8988T (cell line): ENCODE measurements at regions not wholly inside any gene's neighbourhood (a gene's known extent, or its start where the extent isn't known, plus 50 kb on each side); places are given as distances from the start of the nearest gene placed in this dataset.
"Not testable (repeated sequence)": the region's sequence is repeated elsewhere in the genome, so short reads cannot be mapped to it uniquely, and the experiment has no call there.

ENCODE experiments used
- DNase-seq: peaks from one replicate; pipeline ENCODE4 v3.0.0; 2011

DNA sequence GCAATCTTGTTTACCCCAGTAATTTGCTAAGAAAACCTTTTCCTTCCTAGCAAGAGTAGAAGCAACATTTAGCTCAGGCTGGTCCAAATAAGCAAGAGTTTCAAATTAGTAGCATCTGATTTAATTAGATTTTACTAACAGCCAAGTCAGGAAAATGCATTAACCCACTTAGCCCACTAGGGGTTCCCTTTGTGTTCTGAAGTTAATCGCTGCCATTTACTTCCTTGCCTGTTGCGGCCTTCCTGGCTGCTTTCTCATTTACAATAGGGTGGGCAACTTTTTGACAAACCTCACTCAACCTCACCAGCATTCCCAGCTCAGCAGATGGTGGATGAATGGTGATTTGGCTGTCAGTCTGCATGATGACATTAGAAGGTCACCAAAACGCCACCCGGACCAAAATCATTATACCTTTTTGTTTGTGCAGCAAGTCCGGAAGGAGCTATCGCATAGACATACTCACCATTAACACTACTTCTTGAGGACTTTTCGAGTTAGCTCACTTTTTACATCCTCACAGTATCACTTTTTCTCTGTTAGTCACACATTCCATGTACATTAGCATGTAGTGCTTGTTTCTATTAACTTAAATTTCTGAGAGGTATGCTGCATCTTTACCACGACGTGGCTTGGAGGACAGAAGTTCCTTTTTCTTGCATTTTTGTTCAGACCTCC lies 101.5 kb upstream of the SETBP1 start:
- no peak for DNase-seq

DNA sequence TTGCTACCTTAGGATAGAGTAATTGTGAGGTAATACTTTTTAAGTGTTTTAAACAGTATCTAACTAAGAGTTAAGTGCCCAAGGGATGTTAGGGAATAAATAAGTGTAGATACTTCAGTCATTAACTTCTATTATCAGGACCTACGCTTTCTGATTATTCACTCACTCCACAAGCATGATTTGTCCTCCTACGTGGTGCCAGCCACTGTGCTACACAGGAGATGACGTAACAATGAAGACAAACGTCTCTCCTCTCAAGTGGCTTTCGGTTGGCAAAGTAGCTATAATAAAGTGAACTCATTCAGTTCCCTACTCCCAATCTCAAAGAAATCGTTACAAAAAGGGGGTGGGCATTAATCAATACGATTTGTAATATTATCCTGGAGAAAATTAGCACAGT lies 100.9 kb upstream of the SETBP1 start:
- no peak for DNase-seq

DNA sequence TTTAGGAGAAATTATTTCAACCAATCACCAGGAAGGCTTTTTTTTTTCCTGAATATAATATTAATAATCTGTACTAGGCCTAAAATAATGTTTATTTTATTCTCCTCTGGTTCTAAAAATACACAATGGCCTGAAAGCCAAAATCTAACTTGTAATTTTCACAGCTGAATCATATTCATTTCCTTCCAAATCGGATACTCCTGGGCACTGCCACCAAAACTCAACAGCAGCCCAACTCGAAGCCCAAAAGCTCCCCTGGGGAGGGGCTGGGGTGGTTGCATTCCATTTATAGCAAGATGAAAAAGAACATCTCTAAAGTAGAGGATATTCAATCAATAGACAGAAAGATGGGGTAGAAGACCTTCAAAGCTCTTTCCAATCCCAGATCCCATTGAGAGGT lies 100.5 kb upstream of the SETBP1 start:
- DNase-seq = no peak

DNA sequence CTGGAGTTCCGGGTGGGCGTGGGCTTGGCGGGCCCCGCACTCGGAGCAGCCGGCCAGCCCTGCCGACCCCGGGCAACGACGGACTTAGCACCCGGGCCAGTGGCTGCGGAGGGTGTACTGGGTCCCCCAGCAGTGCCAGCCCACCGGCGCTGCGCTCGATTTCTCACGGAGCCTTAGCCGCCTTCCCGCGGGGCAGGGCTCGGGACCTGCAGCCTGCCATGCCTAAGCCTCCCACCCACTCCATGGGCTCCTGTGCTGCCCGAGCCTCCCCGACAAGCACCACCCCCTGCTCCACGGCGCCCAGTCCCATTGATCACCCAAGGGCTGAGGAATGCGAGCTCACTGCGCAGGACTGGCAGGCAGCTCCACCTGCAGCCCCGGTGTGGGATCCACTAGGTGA lies 99.9 kb upstream of the SETBP1 start:
- not testable (repeated sequence) for DNase-seq

DNA sequence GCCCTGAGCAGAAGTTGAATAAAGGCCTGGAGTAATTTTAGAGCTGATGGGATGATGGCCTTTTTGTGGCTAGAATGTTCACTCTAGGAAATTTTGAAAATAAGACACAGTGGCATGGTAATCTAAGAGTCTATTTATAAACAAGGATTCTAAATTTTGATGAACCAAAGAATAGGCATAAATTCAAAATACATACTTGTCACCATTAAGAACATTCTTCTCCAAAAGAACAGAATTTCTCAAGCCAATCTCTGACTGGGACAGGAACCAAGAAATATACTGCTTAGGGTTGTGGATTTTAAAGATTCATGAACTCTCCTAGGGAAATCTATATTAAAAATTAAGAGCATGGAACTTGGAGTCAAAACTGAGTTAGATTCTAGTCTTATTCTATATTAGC lies 98.2 kb upstream of the SETBP1 start:
- no peak for DNase-seq

DNA sequence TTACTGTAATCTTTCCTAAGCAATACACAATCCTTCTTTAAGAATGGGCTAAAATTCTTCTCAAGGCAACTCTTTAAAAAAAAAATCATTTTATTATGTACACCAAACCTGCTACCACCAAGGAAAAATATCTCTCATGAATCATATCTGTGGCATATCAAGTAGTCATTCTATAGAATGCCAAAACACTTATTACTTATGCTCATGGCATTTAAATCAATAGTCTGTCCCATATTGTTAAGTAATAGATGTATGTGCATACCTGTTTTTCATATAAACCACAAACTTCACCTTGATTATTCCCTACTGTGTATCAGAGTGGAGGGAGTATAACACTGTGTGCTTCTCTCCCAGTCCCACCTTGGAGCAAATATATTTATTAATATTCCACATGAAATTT lies 95.8 kb upstream of the SETBP1 start:
- DNase-seq = no peak

DNA sequence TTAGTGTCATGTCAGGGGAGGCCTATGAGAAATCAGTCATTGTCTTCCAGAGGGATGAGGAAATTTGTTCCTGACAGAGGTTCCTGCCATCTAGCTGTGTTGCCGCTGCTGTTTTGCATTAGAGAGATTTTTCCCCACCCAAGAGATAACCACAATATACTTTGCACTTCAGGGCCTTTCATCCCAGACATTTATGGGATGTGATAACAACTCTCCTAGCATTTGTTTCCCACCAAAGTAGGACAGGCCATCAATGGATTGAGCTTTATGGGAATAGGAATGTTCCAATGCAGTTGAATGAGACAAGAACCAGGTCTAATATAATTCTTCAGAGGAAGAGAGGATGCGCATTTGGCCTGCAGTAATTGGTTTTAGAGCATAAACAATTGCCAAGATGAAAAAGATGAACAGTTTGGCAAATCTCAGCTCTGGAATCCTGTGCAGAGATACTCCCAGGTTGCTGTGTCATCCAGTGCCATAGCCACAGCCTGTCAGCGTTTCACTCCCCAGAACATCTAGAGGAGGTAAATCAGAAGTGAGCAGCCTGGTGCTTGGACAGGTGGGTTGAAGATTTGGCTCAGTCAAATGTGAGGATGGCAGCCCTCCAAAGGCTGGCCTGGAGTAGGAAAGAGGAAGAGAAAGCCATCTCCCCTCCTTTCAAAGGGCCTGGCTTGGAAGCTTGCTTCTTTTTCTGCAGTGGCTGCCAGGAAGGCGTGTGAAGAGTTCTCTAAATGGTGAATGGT lies 93.7 kb upstream of the SETBP1 start:
- no peak for DNase-seq

DNA sequence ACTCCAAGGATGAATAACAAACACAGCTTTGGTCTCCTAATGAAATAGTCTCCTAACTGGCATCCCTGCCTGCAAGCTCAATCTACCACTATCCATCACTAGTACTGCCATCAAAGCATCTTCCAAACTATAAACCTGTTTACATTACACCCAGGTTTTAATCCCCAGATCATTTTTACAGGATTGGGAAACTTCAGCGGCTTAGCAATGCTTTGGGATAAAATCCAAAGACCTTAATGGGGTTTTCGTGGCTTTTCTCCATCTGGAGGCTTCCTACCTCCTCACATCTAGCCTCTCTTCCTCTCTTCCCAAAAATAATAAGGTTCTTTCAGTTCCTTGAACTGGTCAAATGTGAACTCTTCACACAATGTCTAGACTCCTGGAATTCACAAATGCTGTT lies 92.2 kb upstream of the SETBP1 start:
- DNase-seq = no peak

DNA sequence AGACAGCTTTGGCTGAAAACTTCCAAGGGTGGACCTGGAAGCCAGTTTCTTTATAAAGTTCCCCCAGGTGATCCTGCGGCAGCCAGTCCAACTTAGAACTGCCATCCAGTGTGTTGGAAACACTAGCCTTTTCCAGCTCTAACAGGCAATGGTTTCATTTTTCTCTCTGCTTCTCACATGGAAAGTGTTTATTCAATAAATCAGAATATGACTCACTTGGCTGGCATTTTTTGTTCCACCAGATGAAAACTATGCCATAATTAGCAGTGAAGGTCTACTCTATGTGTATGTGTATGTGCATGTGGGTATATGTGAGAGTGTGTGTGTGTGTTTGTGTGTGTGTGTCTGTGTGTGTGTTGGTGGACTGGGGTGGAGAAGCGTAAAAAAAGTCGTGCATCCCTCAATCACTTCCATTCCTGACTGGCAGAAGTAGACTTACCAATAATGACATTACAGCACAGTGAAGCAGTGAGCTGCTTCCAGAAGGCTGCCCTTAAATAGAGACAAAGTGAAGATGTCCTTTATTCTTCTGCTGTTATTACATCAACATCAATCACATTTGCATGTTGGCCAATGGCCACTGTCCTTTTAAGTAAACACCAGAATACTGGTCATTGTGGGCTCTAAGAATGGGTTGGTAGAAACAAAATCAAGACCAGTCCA lies 90.9 kb upstream of the SETBP1 start:
- no peak for DNase-seq

DNA sequence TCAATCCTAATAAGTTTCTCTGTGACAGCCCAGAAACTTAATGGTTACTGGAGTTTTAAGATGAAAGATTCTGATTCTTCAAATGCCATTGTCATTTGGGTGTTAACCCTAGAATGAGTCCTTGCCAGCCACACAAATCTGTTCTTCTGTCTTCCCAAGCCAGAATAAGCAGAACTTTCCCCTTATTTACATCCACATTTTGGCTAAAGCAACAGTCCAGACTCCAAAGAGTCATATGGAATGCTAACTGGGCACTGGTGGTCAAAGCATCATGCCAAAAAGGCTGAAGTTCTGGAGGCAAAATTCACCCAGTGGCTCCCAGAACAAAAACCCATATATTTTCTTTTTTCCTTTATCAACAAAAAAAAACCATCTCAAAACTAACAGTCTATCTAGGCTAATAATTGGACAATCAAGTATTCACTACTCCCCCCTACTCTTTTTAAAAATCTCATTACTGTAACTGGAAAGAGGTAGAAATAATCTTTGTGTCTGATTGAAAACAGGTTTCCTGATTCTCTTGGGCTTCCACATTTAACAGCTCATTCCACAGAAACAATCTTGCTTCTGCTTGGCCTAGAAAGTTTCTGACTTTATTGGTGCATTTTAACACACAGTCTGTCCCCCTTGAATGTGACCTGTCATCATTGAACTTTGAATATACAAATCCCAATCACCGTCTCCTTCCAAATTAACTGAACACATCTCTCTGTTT lies 89.6 kb upstream of the SETBP1 start:
- DNase-seq = no peak

DNA sequence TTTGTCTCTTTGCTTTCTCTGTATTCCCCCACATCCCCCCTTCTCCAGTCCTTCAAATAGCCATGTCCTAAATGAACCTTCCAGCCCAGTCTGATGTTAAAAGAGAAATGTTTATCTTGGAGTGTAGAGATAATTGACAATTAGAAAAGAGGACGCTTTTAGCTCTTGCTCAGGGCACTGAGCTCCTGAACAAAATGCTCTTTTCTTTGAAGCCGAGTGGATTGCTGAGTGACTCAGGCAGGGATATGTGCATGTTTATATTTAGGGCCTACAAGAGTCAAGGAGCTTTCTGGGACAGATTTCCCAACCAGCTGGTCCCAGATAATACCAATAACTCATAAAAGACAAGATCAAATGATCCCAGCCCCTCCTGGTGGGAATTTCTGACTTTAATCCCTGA lies 88.0 kb upstream of the SETBP1 start:
- DNase-seq = no peak

DNA sequence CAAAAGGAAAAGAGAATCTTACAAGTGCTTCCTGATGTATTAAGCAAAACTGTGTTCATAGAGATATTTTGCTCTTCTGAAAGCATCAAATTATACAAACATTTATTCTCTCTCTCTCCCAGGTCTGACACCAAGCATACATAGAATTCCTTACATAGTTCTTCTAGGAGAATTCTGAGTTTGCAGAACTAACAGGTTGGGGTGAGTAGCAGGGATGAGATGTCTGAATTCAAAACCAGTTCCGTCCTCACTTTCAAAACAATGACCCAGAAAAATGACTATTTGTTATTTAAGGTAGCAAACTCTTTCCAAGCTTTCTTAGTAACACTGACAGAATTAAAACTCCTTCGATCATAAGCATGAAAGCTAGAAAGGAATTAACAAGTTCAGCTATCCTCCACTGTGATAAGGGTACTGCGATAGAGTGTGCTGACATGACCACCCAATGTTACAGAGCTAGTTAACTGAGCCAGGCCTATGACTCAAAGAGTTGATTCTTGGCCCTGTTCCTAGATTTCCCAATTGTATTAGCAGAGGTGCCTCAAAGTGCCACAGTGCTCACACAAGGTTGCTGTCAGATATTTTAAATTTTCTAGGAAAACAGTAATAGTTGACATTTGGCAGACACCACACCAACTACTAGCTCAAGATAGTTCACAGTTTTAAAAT lies 85.8 kb upstream of the SETBP1 start:
- no peak for DNase-seq

DNA sequence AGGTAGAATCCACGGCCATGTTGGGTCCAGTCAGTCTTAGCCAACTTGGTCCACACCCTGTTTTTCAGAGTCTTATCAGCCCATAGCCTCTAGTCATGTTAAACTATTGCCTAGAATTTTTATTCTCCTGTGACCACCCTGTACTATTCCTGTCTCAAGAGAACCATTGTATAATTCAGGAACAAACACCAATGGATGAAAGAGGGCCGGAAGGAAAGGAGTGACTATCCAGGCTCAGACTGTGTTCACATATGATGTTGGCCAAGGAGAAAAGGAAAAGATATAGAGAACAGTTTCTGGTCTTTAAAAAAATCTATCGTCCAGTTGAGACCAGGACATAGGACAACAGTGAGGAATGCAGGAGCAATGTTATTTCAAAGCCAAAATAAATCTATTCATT lies 82.9 kb upstream of the SETBP1 start:
- DNase-seq = no peak

DNA sequence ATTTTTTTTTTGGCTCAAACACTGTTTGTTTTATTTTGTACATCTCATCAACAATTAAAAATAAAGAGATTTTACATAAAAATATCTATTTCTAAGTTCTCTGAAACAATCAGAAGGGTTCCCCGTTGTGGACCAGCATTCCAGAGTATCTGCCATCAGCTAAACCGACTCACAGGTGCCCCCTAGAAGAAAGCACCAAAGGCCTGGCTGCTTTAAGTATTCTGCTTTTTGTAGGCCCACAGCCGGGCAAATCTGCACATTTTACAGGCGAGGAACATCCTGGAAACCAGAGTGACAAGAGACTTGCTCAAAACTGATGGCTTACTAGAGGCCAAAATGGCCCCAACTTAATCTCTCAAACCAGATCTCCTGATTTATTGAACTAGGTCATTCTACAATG lies 82.2 kb upstream of the SETBP1 start:
- DNase-seq = no peak

DNA sequence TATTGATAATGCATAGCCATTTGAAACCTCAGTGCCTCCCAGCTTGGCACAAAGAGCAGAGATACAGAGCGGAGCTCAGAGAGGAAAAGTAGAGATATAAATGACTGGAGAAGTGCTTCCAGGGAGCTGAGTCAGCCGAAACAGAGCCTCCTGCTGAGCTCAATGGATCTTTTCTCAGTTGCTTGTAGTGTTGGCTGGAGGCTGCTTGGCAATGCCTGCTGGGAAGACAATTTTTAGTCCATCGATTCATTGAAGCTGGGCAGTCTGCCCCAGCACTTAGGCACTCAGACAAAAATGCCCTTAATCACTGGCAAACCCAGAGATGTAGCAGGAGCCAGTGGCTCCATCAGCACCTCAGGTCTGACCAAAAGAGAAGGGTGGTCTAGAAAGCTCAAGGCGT lies 81.3 kb upstream of the SETBP1 start:
- DNase-seq = no peak

DNA sequence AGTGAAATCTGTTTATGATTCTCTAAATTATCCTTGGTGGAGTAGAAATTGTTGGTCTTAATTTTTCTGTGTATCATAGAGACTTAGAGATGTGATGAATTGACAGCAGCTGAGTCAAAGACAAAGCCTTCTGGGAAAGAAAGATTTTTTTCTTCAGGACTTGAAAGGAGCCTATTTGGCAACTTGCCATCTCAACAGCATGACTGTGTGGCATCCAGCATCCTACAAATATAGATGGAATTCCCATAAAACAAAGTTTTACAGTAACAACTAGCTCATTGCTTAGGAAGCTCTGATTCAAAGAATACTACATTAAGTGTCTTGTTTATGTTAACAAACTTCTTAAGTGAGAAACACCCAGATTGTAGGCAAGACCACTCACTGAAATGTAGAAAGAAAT lies 79.2 kb upstream of the SETBP1 start:
- DNase-seq = no peak

DNA sequence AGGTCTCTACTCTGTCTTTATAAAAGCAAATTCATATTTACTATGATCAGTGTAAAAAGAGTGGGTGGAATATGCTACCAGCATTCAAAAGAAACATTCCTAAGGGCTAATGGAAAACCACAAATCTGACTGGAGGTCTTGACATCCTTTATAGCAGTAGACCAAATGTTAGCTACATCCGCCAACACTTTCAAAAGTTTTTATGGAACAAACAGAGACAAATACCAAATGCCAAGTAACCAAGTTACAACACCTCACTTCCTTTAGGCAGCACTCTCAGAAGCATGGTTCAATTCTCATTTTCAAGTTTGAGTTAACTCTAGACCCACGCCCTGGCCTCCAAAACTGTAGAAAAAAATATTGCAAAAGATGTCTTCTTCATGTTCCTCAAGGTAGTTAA lies 78.3 kb upstream of the SETBP1 start:
- no peak for DNase-seq

DNA sequence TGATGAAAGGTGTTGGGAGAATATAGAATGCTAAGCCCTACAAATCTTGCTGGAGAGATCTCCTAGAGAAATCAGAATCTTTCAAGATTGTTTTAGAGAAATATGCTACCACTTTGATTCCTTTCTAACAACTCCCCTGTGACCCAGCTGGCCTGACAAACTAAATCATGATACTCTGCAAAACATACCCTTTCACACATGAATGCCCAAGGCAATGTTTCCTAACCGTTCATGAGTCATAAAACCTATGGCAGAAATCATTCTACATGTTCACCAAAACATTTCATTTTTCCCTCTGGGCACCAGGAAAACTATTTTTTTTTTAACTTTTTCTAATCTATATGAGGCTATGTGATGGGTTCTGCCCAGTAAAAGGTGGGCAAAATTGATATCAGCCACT lies 77.8 kb upstream of the SETBP1 start:
- no peak for DNase-seq

DNA sequence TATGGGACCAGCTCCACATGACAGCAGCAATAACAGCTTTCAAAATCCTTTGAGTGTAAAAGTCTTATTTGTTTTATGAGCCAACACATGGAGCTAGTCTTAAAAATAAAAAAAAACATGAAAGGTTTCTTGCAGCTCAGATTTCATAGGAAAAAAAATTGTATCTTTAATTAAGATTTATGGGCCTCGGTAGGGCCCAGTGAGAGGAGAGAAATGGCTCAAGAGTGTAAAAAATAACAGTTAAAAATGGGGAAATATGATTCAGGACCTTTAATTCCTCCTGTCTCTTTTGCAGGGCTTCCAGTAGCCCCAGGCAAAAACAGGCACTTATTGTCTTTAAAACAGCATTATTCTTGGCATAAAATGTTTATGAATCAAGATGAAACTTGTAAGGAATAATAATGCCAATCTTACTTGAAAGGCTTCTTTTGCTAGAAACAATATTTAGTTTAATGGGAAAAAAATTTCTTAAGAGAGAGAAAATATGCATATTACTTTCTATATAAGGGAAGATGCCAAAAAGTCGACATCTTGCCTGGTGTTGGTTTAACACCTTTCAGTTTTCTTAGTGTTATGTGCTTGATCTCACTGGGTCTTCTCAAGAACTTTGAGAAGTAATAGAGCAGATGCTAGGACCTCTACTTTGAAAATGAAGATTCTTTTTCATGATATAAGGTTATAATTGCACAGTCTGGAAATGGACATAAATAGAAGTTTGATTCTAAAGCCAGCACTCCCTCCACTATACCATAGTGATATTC lies 71.3 kb upstream of the SETBP1 start:
- DNase-seq = no peak

DNA sequence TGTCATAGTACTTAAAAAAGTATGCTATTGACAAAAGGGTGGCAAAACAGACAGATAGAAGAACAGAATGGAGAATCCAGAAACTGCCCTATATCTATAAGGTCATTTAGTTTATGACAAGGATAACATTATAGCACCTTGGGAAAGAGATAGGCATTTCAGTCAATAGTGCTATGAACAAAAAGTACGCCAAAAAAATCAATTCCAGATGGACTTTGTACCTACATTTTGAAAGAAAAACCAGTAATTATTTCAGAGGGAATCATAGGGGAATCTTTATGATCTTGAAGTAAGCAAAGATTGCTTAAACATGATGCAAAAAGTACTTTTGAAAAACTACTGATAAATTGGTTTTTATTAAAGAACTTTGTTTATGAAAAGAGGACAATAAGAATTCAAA lies 59.9 kb upstream of the SETBP1 start:
- DNase-seq = no peak

DNA sequence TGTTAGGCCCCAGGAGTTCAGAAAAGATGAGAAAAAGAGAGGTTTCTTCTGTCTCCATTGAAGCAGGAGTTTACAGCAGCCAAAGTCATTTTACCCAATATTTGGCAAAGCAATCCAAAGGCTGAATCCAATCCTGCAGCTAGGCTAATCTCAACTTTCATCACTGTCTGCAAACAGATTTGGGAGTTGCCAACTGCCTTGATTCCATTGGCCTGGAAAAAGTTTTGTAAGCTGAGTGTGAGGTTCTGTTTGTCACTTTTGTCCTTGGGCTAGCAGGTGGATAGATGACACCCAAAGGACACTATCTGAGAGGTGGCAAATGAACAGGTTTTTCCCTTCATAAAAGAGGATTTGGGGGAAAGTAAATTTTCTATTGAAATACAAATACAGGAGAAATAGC lies 56.6 kb upstream of the SETBP1 start:
- no peak for DNase-seq

DNA sequence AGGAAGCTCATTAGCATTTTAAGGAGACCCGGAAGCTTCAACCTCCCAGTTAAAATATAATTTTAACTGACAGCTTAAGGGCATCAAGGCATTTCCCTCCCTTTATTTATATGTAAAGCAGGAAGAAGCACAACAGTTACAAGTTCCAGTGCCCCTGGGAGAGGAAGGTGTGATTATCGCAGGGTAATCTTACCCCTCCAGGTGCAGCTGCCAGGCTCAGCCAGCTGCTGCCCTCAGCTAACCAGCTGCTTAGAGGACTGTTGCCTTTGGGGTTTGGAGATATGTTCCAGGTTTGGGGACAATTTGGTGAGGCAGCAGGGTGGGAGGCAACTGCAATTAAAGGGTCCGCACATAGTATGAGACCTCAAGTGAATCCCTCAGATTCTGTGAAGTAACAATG lies 55.3 kb upstream of the SETBP1 start:
- DNase-seq = no peak
